ENCODE measurements at regions not wholly inside any gene's neighbourhood (a gene's known extent, or its start where the extent isn't known, plus 50 kb on each side); places are given as distances from the start of the nearest gene placed in this dataset.

GRCh38 chr2:59322870-59323269, 1081.7 kb upstream of the FANCL start:
- POLR2A ChIA-PET, result no interaction called here
- no peak for TF ChIP-seq MAZ (IDR thresholded peaks at IDR 0.05; ENCODE audit: borderline replicate concordance, low read depth, low read length)
- no peak for TF ChIP-seq CBX2 (IDR thresholded peaks at IDR 0.05; ENCODE audit: borderline replicate concordance, low read depth)
- no peak for TF ChIP-seq ESRRA (IDR thresholded peaks at IDR 0.05; ENCODE audit: borderline replicate concordance, low read length)
- TF ChIP-seq ATOH8 (CRISPR knock-in tag; IDR thresholded peaks at IDR 0.05; ENCODE audit: low read depth), result no peak
- no peak for TF ChIP-seq EHF (CRISPR knock-in tag; IDR thresholded peaks at IDR 0.05)
- no peak for TF ChIP-seq CTCF (IDR thresholded peaks at IDR 0.05)
- no peak for TF ChIP-seq EP300 (IDR thresholded peaks at IDR 0.05)
- TF ChIP-seq KDM5A (IDR thresholded peaks at IDR 0.05), result no peak
- no peak for TF ChIP-seq CBX8 (IDR thresholded peaks at IDR 0.05)
- no peak overlapping the region for H3K4me3 ChIP-seq
- DNase-seq (ENCODE audit: low read depth in 1 of 2, low spot score in 1 of 2) (no peak), ATAC-seq (no peak), FAIRE-seq (no peak)
- H3K4me2 ChIP-seq, result no peak overlapping the region
- H3K4me1 ChIP-seq, result no peaks in the 10 kb centered on the region
- CTCF ChIA-PET, result no interaction called here
- H3K27ac ChIP-seq, result no peak overlapping the region
- WGBS (ENCODE audit: missing lambda C conversion rate), result 19% methylated on average over 2 of the region's 2 CpGs
- H3K9me3 ChIP-seq, result no peaks in the 10 kb centered on the region

GRCh38 chr2:59322005-59322404, 1080.9 kb upstream of the FANCL start:
- WGBS (ENCODE audit: missing lambda C conversion rate), result 66% methylated on average over 7 of the region's 7 CpGs
- no peak for ATAC-seq
- POLR2A ChIA-PET, result no interaction called here

GRCh38 chr2:59314031-59314766, 1073.1 kb upstream of the FANCL start:
- ChIA-PET CTCF (interaction anchor here (2.1 to 2.9 kb wide), 2 partner anchors 12 to 1236 kb away, joined by 4 to 11 read pairs; no protein-coding TSS in a partner anchor), POLR2A (no interaction called here)
- Histone ChIP-seq H3K4me3 (no peak overlapping the region), H3K9me3 (no peaks in the 10 kb centered on the region), H3K27ac (no peak overlapping the region), H3K4me2 (no peak overlapping the region), H3K4me1 (no peaks in the 10 kb centered on the region)
- TF ChIP-seq MYC (IDR thresholded peaks at IDR 0.05; ENCODE audit: borderline replicate concordance, low read length) (no peak), MAFK (IDR thresholded peaks at IDR 0.05; ENCODE audit: partially characterized antibody) (peak; percentile 35)
- ATAC-seq (no peak), FAIRE-seq (no peak), DNase-seq (ENCODE audit: low read depth in 1 of 2, low spot score in 1 of 2) (no peak)
- WGBS (ENCODE audit: missing lambda C conversion rate), result 69% methylated on average over 16 of the region's 16 CpGs

More at GRCh38 chr2:59322005-59322404, 1080.9 kb upstream of the FANCL start:
- H3K9me3 ChIP-seq, result no peaks in the 10 kb centered on the region
- H3K4me1 ChIP-seq, result no peaks in the 10 kb centered on the region
- DNase-seq (ENCODE audit: low read depth in 1 of 2, low spot score in 1 of 2), result no peak
- CTCF ChIA-PET, result no interaction called here
- no peak for FAIRE-seq
- H3K27ac ChIP-seq, result no peak overlapping the region
- no peak overlapping the region for H3K4me3 ChIP-seq
- no peak for TF ChIP-seq RARB (CRISPR knock-in tag; IDR thresholded peaks at IDR 0.05)
- TF ChIP-seq HEYL (CRISPR knock-in tag; IDR thresholded peaks at IDR 0.05), result no peak
- no peak for TF ChIP-seq ATOH8 (CRISPR knock-in tag; IDR thresholded peaks at IDR 0.05; ENCODE audit: low read depth)
- TF ChIP-seq FOSL2 (IDR thresholded peaks at IDR 0.05), result no peak
- no peak for TF ChIP-seq FOSL2 (CRISPR knock-in tag; IDR thresholded peaks at IDR 0.05)
- no peak for TF ChIP-seq HOXB5 (CRISPR knock-in tag; IDR thresholded peaks at IDR 0.05)
- TF ChIP-seq EHF (CRISPR knock-in tag; IDR thresholded peaks at IDR 0.05), result no peak
- TF ChIP-seq MAZ (IDR thresholded peaks at IDR 0.05; ENCODE audit: borderline replicate concordance, low read depth, low read length), result no peak
- H3K4me2 ChIP-seq, result no peak overlapping the region

Data from A549 (cell line).